Dedifferentiated amniotic fluid mesenchymal stem cell (primary cell): ENCODE measurements at regions not wholly inside any gene's neighbourhood (a gene's known extent, or its start where the extent isn't known, plus 50 kb on each side); places are given as distances from the start of the nearest gene placed in this dataset.

Source experiments
- DNase-seq: peaks from one replicate; pipeline ENCODE4 v3.0.0-alpha.2; 2016; ENCODE audit errors: extremely low spot score

DNA sequence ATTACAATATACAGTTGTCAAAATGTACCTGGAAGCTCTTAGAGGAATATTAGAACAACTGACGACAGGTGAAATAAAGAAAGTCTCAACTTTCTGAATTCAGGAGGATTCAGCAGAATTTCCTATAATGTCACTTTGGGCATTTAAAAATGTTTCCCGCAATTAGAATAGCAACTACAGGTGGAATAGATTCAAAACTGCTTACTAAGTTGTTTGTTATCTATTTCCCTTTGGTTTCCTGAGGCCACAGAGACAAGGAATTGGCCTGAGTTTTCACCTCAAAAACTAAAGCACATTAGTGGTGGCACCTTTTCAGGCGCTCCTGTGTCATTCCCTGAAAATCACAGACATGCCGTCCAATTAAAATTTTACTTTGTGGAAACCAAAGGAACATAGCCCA is 729.2 kb upstream of the FANCL start:
- no peak for DNase-seq

DNA sequence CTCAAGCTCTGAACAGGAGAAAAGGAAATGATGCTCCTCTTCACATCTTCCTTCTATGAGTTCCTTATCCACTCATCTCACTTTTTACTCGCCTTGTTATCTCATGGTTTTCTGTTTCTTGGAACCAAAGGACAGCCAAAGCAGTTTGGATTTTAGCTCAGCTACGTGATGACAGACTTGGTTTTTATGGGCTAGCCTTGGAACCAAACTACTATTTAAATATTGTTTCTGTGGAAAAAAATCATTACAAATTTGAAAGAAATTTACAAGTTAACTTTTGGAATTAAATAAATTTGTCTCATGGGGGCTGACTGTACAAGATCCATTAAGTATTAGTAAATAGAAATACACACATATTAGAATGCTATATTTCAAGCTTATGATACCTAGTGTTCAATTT is 727.8 kb upstream of the FANCL start:
- DNase-seq = no peak

DNA sequence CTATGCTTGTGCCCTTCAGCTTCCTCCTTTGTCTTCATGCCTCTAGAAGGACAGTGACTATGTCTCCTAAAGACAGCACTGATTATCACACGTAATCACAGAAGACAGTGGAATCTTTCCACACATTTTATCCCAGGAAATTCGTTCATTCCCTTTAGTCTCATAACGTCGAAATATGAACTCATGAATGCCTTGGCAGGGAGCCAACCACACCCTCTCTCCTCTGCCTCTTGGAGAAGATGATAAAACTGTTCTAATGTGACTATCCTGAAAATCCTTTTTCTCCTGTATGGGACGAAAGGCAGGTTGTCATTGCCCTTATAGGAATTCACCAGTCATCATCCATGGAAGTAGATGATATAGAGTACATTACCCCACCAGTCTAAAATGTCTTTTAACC is 726.6 kb upstream of the FANCL start:
- no peak for DNase-seq

DNA sequence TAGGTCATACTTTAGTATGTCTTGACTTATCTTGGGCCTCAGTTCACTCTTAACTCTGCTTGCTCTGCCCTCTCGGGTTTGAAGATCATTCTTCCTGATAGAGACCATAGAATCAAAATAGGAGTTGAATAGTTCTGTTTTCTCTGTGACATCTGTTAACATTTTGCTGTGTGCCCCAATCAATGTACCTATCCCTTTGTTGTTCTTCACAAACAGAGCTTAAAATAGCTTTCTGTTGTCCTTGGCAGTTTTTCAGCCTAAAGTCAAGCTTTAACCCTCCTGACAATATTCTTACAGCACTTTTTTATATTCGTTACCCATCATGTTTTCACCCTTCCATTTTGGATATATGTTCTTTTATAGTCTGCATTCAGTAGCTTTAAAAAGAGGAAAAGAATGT is 724.5 kb upstream of the FANCL start:
- no peak for DNase-seq

DNA sequence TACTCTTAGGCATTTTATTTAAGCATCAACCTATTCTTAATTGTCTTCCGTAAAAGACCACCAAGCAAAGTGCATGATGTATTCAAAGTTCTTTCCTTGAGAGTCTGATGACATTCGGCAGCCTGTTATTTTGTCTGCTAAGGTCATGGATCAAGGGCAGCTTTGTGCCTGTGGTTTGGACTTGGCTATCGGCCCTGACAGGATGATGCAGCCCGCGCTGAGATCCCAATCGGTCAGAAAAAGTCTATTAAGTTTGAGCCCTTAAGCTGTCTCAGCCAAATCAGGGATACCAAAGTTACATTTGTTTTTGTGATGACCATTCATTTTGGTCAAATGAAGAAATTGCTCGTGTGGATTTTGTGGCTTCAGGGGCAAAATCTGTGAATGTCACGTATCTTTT is 718.9 kb upstream of the FANCL start:
- DNase-seq = no peak

DNA sequence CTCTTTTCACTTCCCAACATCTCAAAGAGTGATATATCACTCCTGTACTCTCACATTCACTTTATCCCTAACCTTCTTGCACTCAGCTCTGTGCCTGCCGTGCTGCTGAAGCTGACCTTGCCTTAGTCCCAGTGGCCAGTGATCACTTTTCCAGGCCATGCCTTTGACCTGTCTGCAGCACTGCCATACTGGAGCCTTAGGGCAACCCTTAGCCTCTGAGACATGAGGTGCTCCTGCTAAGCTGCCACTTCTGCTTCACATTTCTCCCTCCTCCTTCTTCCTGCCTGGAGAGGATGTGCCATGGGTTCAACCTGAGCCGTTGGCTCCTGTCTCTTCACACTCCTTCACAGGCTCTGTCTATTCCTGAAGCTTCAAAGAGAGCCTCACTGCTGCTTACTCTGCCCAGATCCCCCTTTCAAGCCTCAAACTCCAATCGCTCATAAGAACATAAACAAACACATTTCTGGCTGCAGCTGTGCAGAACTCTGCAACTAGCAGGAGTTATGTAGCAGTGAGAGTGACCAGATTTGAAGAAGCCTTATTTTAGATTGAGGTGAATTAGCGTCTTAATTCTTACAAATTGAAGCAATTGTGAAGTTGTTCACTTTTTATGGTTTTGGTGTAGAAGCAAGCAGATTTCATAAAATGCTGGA is 716.2 kb upstream of the FANCL start:
- no peak for DNase-seq

DNA sequence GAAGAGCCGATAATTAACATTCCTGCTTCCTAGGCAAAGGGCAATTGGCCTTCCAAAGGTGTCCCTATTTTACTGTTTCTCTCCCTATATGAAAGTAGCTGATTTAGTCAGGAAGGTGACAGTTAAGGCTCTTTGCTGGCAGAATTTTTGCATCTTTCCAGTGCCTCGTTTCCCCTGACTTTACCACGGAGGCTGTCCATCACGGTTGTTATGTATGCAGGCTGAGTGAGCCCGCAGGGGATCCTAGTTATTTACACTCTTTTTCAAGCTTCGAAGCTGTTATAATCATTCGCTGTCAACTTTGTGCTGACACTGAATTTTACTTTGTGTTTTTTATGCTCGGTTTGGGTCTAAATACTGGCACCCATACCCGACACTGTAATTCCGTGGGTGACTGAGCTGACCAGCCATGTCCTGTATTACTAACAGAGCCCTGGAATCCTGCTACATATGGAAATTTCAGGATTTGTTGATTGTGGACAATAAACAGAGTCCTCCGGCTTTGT is 713.8 kb upstream of the FANCL start:
- no peak for DNase-seq

DNA sequence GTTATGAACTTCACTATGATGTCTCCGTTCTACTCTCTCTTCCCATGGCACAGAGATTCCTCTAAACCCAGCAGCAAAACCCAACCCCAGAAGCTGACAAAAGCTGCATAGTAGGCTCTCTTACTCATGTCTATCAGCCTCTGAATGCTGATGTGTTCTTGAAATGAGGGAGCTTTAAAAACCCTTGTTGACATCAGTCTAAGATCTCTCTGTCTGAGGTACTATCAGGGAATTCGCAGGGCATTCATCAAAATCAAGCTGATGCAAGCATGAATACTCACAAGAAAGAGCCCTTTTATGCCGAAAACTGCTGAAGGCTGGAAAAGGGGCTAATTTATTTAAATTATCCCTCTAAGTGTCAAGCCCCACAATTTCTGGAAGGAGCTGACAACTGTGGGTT is 710.6 kb upstream of the FANCL start:
- DNase-seq = no peak

DNA sequence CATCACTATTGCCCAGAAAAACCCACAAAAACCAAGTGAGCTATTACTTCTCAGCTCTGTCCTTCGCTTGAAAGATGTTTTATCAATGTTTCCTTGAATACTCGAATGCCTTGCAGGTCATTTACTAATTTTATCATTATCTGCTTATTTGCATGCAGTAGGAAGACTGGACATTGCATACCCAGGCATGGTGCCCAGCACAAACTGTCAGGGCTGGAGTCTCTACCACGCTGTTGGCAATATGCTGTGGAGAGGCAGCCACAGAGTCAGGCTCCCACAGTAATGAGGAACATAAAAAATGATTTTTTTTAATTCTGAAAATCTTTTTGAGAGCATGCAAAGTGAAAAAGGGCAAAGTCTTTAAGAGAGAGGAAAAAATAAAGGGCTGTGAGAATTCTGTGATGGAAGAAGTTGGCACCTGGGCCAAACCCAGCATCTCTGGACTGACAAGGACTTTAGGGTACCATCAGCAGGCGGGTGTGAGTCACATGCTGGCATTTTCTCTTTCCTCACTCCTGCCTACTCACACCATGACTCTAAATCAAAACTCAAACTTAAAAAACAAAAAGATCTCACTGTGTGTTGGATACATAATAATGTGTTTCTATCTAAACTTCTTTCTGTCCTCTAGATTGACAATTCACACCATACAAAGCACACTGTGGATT is 709.8 kb upstream of the FANCL start:
- no peak for DNase-seq

DNA sequence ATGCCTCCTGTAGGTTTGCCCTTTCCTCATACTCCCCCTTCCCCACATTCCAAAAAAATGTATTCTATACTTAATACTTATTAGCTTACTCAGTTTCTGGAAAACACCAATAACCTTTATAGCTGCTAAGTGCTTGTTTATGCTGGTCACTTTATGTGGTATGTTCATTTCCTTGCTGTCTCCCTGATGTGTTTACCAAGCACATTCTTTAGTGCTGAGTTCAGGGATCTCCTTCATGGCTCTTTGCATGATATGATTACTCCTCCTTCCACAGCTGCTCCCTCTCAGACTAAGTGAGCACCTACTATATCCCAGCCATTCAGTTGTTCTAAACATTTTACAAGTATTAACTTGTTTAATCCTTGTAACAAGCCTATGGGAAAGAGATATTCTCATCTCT is 698.3 kb upstream of the FANCL start:
- DNase-seq = no peak

DNA sequence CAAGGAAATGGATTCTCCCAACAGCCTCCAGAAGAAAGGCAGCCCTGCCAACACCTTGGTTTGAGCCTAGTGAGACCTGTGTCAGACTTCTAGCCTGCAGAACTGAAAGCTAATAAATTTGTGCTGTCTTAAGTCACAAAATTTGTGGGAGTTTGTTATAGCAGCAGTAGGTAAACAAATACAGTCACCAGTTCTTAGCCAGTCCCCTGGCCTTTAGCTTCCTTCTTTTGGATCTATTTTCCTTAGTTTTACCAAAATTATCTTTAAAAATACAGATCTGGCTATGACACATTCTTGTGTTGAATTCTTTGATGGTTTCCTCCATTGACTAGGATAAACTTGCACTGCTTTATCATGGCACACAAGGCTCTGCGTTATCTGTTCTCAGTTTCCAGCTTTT is 697.9 kb upstream of the FANCL start:
- no peak for DNase-seq

DNA sequence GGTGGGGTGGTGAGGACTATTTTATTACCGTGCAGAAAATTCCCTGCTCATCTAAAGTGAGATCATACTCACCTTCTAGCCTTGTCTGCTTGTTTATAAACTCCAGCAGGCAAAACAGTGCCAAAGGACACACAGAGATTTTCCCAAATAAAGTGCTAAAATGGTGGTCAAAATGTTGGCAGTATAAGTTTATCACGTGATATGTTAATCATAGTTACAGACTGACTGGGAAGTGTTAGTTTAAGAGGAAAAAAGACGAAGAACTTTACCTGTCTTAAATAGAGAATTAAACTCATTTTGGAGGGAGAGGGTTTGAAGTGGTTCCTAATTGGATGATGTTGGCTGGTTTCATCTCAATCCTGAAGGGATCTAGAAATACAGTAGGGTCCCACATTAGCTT is 691.7 kb upstream of the FANCL start:
- DNase-seq = no peak

DNA sequence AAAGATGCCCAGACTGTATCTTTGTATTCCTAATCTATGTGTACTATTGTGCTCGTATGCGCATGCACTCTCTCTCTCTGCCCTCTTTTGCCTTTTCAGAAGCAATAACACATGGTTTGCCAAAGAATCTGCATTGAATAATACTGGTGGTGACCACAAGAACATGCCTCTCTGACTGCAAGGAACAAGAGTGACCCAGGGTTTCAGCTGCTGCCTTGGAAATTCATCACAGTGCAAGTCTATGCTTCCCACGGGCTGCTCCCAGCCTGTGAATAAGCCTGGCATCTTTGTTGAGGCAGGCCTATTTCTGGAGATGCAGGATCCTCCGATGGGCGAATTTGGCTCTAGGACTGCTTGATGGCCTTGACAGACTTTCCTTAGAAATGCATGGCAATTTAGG is 689.4 kb upstream of the FANCL start:
- no peak for DNase-seq

DNA sequence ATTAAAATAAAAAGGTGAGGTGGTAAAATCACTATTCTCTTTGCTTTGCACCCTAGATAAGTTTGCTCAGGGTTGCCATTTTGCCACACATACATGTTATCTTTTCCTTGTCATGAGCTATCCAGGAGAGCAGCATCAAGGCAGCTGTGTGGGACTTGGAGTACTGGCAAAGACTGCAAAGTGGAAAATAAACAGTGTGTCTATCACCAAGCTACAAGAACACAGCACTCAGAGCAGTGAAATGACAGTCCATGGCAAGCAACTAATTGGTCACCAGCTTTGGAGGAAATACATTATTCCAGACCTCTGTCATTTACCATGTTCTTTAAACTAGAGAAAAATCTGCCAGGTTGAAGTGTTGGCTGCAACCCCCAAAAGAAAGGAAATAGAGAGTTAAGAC is 687.8 kb upstream of the FANCL start:
- DNase-seq = no peak

DNA sequence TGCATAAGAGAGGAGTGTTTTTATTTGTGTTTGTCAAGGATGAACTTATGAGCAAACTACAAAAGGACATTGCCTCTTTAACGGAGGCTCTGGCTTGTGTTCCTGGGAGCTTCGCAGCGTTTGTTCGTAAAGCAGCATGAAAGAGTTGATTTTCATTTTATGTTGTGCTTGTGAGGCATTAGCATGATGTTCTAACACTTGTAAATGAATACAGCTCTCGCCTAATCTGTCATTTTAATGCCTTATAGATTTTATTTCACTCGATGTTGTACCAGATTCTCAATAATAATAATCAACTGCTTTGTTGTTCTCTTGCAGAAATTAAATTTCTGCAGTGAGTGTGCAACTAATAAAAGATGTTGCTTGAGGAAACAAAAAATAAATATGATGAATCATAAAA is 687.3 kb upstream of the FANCL start:
- no peak for DNase-seq

DNA sequence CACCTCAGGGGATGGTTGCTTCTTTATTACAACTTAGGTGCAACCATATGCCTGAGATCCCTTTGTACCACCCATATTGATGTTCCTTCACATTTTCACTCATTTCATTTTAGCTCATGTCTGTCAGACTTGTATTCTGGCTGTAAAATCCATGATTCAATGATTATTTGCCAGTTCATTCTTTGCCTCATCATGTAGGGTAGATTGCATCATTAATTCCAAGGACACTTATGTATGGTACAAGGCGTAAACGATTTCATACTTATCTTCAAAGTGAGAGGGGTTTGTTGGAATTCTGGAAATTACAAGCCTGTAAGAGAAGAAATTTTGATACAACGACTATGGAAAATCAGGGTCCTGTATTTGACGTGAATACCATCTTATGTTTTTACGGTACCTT is 685.0 kb upstream of the FANCL start:
- DNase-seq = no peak

DNA sequence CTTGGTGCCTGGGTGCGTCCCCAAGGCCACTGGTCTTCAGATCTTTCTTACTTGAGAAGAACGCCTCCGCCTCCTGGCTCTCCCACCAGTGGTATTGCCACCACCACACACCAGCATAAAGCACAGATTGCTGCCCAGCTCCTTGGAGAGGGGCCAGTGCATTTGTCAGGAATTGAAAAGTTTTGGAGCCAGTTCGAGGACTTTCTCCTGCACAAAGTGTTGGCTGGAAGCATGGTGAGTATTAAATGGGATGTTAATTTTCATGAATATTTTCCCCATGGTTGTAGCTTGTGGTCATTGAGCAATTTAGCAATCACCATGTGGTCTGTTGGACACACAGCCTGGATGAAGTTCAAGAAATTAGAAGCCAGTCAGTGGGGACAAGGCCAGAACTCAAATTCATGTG is 684.6 kb upstream of the FANCL start:
- DNase-seq = no peak

DNA sequence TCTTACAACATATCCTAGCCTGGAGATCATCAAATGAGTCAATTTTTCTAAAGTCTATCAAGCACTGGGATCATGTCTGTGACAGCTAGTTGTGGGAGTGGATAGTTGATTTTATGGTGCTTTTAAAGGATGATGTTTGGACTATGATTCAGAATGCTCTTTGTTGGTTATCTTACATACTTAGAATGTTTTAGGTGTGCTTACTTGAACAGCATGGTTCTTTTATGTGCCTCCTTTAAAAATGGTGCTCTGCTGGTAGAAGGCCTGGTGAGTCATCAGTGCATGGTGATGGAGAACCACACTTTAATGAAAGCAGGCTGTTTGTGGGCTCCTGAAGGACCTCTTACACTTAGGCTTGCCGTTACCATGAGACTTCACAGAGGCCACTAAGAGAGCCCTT is 682.7 kb upstream of the FANCL start:
- no peak for DNase-seq

DNA sequence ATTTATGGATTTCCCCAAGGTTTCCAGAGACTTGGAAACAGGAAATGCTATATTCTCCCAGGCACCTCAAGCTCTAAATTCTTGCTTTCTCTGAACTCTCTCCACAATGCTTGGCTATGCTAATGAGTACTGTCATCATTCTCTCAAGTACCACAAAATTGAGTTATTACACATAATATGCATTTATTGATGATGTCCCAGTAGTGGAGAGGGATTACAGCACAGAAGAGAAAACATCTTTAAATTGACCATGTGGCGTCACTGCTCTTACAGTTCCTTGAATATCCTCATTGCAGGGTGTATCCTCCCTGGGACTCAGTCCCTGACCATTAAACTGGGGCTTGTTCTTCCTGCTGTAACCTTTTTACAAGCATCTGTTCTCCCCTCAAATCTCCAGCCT is 681.1 kb upstream of the FANCL start:
- no peak for DNase-seq

DNA sequence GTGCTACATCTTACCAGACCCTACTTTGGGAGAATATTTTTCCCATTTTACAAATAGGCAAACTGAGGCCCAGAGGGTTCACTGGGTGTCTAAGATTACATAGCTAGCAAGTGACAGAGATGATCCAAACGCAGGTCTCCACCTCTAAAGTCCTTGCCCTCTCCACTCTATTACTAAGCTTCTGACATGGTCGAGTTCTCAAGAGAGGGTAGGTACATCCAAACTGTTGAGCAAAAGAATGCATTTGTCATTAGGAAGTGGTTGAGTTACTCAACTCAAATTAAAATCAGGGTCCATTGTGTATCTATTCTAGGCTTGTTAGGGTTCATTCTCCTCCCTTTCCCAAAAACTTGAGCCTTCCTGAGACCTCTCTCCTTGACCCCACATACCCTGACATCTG is 680.6 kb upstream of the FANCL start:
- DNase-seq = no peak

DNA sequence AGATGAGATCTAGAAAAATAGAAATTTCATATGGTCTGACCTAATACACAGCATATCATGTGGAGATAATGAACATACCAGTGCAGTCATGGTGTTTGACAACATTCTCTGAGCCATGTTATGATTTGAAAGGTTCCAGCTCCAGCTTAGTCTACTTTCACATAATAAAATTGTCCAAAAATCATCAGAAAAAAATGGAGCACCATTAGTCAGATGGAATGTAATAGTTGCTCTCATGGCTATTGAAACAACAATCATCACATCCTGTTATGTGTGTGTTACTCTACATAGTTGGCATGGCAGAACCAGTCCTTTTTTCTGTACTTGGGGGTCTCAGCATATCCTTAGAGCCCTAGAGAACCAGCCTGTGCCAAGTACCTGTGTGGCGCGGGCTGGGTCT is 678.9 kb upstream of the FANCL start:
- no peak for DNase-seq

DNA sequence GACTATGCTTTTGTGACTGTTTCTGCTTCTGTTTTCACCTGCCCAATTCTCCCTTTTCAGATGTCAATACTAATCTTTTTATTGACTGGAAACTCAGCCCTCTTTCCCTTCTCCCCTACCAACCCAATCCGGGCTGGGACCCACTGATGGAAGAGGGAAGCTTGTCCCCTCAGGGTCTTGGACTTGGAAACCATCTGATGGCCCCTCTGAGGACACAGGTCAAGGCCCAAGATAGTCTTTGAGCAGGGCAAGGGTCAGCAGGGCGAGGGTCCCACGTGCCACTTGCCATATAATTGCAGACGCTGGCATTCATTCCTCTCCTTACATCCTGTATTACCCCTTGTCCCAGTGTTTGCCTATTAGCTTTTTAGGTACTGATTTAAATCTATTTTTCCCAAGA is 678.2 kb upstream of the FANCL start:
- DNase-seq = no peak

DNA sequence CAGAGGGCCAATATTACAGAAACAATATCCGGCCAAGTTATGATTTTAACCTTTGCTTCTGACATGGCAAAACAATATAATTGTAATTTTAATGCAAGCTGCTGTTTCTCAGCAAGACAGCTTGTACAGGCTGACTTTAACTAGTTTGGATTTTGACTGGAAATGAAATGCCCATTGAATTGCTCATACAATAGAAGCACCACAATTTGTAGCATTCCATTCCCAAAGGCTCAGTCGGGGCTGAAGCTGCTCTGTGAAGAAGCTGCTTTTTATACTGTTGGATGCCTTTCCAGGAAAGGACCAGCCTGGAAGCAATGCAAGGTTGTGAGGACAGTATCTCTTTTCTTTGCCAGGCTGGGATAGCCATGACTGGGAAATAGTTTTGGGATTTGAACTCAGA is 677.0 kb upstream of the FANCL start:
- peak; percentile 64 for DNase-seq

DNA sequence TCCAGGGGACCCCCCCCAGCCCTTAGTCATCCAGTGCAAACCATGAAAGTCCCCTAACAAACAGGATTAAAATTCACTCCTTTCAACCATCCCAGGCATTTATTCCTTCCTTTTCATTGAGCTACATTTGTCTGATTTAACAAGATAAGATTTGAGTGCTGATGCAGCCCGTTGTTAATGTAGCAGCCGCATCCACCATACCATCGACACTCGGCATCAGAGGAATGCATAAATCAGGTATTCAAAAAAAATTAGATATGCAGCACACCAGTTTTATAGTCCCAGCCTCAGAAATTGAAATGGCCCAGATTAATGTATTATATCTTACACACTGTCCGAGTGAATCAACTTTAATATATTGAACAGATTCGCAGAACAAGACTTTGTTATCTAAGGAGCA is 676.5 kb upstream of the FANCL start:
- DNase-seq = no peak
